COLO668 (cell line): ENCODE measurements at regions not wholly inside any gene's neighbourhood (a gene's known extent, or its start where the extent isn't known, plus 50 kb on each side); places are given as distances from the start of the nearest gene placed in this dataset.
"Not testable (repeated sequence)": the region's sequence is repeated elsewhere in the genome, so short reads cannot be mapped to it uniquely, and the experiment has no call there.

ENCODE experiments used
- DNase-seq: peaks from one replicate; lab custom pipeline; 2025; ENCODE audit not compliant: unreplicated experiment; lab: John Stamatoyannopoulos, UW

DNA sequence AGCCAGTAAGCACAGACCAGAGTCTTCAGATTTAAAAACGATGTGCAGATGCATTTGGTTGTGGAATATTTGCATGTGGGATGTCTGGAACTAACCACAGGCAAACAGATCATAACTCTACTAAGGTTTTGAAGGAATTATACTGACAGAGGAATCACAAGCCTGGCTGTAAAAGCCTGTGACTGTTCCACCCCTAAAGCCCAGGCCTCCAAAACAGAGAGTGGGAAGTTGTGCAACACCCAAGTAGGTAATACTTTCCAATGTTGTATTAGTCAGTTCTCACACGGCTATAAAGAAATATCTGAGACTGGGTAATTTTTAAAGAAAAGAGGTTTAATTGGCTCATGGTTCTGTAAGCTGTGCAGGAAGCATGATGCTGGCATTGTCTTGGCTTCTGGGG lies 68.1 kb upstream of the DCD start:
- DNase-seq, result no peak

DNA sequence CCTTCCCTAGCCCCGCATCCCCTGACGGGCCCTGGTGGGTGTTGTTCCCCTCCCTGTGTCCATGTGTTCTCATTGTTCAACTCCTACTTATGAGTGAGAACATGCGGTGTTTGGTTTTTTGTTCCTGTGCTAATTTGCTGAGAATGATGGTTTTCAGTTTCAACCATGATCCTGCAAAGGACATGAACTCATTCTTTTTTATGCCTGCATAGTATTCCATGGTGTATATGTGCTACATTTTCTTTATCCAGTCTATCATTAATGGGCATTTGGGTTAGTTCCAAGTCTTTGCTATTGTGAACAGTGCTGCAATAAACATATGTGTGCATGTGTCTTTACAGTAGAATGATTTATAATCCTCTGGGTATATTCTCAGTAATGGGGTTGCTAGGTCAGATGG lies 65.7 kb upstream of the DCD start:
- not testable (repeated sequence) for DNase-seq

DNA sequence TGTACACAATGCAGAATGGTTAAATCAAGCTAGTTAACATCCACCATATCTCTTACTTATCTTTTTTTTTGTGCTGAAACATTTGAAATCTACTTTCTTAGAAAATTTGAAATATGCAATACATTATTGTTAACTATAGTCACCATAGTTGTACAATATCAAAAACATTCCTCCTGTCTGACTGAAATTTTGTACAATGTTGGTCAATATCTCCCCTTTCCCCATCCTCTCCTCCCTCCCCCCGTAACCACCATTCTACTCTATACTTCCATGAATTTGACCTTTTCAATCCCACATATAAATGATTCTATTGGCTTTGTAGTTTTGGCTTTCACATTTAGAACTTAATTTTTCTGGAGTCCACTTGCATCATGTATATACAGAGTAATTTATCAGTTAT lies 63.5 kb upstream of the DCD start:
- no peak for DNase-seq

DNA sequence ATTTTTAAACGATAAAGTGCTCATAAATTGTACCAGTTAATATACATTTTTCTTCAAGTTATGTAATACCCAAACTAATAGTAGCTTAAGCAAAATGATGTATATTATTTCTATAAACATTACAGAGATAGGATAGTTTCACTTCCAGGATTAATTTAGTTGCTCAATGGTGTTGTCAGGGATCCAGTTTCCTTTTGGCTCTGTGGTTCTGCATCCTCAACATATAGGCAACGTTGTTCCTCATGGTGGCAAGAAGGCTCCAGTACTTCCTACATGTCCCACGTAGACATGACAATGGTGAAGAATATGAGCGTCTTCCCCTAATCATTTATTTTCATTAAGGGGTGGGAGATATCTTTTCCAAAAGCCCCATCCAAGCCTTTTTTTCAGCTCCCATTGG lies 60.7 kb upstream of the DCD start:
- DNase-seq, result no peak

DNA sequence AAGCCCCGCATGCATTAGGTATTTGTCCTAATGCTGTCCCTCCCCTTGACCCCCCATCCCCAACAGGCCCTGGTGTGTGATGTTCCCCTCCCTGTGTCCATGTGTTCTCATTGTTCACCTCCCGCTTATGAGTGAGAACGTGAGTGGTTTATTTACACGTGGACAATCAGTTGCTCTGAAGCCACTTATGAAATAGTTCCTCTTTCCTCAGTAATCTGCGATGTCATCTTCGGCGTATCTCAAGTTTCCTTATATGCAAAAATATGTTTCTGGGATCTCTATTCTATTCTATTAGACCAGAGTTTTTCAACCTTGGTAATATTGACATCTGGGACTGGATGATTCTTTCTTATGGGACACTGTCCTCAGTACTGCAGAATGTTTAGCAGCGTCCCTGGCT lies 56.0 kb upstream of the DCD start:
- DNase-seq, result no peak

DNA sequence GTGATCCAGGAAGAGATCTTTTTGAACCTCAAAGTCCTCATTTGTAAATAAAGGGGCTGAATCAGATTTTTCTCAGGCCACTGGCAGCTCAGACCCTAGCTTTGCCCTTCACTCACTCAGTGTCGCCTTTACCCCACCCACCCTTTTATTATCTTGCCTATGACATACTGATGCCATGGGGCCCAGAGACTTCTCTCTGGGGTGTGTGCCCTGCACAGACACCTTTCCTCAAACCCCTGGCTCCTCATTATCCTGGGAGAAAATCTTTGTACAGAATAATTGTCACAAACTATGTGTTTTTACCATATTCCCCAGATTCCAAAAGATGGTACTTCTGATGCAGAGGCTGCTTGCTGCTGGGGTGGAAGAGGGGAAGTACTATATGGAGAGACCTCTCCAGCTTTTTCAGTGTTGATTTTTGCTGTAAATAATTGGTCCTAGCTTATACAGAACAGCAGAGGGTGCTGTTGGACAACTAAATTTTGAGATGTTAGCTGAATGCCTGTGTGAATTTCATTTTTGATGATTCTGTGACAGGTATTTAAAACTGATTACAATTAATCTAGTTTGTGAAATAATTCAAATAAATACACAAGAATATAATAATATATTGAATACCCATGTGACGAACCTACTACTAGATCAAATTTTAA lies 53.9 kb upstream of the DCD start:
- DNase-seq, result no peak

DNA sequence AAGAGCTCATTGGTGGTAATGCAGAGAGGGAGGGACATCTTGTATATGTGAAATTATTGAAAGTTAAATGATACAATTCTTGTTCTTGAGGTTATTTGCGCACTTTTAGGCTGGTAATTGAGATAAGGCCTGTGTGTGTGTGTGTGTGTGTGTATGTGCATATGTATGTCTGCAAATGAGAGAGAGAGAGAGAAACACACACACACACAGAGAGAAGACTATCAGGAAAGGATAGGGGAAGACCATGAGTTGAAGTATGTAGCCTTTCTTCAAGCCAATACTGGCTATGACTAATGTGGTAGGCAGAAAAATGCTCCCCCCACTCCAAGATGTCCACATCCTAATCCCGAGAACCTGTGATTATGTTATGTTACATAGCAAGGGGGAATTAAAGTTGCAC lies 52.7 kb upstream of the DCD start:
- DNase-seq, result no peak

DNA sequence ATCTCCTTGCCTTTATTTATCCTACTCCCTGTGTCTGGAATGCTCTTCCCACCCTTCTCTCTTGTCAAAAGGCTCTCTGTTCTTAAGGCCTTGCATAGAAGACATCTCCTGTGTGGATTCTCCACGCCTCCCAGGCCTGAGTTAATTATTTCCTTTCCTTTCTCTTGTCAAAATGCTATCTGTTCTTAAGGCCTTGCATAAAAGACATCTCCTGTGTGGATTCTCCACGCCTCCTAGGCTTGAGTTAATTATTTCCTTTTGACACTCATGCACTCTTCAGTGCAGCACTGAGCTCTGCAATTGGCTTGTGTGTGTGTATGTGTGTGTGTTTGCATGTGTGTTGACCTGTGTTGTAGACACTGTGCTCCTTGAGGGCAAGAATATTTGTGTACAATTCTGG lies 52.1 kb upstream of the DCD start:
- DNase-seq, result no peak
